Stimulated activated CD8-positive, alpha-beta memory T cell treated with anti-CD3 and anti-CD28 coated beads, Interleukin-7, amount 100 ng/mL, for 1 hour (primary cell): ENCODE measurements at regions not wholly inside any gene's neighbourhood (a gene's known extent, or its start where the extent isn't known, plus 50 kb on each side); places are given as distances from the start of the nearest gene placed in this dataset.

Source experiments
- DNase-seq, 2 donors: peaks; one replicate each; pipeline ENCODE4 v3.0.0-alpha.2; 2020; ENCODE audit warnings: low read depth in 2 of 2

DNA sequence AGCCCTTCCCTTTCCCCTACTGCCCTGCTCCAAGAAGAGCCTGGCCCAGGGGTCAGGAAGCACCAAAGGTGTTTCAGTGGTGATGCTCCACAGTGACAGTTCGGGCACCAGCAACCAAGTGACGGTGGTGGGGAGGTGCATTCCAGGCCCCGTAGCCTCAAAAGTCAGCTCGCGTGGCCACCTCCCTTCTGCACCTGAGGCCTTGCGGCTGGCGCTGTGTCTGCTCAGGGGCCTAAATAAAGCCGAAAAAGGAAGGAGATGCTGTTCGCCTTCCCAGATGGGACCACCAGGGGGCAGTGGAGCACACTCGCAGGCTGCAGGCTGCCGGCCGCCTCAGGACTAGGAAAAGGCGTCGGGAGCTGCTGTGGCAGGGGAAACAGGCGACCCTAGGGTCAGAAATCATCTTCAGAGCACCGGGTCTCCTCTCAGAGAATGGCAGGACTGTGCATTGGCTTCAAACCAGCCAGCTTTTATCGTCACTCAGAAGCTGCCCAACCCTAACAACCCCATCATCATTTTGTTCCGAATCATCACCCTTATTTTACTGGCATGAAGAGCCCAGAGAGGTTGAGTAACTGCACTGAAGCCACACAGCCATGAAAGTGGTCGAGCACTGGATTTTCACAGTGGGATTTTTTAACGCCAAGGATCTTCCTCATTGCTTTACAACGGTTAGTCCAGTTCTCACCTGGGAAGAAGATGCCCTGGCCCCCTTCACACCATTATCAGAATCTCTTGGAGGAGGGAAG, 213.0 kb upstream of the CELF4 start:
- no peak for DNase-seq

DNA sequence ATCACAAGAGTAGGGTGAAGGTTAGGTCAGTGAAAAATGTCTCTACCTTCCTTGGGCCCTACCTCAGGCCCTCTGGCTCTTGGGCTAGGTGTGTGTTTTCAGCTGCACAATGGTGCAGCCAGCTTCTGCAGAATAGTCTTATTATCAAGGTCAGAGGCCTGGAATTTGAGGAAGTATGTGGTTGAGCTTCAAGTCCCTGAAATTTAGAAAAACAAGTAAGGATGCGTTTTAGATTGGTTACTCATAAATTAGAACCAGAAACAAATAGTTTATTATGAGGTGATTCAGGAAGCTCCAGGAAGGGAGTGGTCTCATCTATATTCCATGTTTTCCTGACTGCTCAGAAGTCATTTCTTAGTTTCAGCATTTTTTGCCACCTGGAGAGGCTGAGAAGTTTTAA, 204.2 kb upstream of the CELF4 start:
- no peak for DNase-seq

DNA sequence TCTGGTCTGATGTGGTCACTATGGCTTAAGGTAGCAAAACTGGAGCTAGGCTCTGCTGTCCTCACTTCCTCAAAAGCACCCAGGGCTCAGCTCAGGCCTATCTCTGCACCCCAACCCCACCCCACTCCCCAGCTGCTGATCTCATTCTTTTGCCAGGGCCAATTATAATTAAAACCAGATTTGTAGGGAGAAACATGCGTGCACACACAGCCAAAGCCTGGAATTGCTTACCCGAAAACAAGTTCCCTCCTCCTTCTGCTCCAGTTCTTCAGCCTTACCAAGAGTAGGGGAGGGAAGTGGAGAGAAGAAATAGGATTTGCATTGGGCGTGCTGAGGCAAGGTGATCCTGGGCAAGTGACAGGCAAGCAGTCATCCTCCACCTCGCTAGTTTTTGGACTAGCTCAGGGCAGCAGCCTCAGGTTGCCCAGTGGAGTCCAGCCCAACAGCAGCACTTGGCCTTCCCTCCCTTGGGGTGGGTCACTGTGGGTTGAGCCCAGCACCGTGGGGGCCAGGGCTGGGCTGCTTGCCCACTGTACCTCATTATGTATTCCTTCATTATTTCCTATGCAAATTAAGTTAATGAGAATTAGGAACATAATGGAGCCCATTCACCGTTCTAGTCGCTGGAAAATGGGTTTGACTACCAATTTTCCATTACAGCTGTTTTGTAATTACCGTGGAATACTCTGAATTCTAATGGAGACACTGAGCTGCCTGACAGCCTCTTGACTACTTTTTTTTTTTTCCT, 199.1 kb upstream of the CELF4 start:
- DNase-seq = no peak

DNA sequence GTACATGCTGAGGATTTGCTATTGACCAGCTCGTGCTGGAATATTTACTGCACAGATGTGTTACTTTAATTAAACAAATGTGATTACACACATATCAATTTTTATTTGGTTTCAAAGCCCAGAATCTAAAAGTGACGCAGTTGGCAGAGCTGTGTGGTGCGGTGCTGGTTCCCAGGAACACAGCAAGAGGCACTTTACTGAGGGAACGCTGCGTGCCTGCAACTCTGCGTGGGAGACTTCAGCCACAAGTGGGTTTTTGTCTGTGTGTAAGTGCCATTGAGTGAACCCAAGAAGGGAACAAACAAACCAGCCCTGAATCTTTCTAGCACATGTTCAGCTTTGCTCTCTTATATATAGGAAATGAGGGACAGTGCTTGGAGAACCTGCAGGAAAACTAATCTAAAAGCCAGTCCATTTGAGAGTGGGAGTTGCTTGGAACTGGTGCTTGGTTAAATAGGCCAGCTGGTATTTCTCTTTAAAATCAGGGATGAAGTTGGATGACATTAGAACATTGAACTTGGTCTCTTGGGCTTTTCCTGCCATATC, 196.6 kb upstream of the CELF4 start:
- no peak for DNase-seq

DNA sequence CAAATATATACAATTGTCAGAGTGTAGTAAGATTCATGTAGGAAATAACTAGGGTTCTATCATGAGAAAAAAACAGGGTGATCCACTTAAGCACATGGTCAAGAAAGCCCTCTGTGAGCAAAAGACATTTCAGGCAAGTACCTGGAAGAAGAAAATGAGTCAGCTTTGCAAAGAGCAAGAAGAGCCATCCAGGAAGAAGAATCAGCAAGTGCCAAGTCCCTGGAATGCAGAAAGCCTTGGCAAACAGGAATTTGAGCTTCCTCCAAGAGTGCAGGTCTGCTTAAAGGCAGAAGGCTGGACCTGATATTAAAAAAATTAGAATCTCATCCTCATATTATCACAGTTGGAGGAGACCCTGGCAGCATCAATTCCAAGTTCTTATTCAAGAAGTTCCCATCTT, 188.5 kb upstream of the CELF4 start:
- DNase-seq = no peak

DNA sequence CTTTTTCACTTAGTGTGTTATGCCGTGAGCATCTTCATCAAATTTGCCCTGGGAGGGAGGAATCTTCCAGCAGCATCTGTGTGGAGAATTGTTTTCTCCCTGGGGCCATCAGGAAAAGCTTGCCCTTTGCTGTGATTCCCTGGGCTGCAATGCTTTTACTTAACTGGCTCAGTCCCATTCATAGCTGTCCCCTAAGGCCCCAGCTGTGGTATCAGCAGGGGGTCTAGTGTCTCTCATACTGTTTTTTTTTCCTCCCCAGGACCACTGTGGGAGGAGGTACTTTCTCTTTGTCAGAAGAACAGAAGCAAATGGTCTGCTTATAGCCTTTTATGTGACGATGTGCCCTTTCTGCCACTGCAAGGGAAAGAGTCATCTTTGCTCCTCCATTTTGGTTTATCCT, 176.8 kb upstream of the CELF4 start:
- no peak for DNase-seq

DNA sequence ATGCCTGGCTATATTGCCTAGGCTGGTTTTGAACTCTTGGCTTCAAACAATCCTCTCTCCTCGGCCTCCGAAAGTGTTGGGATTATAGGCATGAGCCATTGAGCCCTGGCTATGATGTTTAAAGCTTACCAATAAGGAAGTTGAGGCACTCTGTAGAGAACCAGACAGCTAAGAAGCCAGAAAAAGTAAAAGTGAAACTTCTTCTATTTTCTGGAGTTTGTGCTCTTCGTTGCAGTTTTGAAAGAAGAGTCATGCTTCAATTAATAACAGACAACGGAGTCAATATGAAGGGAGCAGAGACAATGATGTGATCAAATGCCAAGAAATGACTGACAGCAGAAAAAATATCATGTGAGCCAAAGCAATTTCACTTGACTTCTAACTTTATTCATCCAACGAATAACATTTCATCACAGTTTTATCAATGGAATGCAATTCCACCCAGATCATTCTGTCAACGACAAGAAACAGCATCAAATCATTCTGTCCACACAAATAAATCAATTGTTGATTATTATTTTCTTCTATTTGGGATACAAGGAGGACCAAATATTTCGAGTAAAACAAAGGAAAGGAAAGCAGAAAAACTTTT, 175.5 kb upstream of the CELF4 start:
- DNase-seq = no peak

DNA sequence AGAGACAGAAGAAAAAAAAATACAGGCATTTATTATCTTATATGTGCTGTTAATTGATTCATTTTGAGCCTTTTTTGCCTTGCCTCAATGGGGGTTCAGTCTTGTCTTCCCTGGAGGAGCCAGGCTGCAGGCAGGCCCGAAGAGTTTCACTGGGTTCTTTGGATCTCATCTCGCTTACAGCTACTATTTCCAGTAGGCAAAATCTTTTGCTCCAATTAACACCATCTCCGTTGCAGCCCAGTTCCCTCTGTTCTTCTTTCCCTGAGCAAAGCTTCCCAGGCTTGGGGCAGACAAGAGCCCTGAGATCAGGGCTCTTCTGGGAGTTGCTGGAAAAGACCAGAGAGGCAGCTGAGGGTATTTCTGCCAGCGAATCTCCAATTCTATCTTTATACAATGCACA, 168.8 kb upstream of the CELF4 start:
- DNase-seq = no peak

DNA sequence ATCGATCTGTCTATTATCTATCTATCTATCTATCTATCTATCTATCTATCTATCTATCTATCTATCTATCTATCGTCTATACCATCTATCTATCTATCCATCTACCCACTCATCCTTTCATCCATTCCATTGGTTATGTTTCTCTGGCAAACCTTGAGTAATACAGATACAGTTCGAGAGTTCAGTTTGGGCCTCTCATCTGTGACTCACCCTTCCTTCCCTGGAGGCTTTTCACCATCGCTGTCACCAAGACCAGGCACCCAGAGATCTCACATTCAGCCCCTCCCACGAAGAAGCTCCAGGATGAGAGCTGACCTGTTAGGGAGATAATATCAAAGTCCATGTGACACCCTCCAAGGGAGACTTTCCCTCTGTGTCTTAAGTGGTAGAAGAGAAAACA, 164.1 kb upstream of the CELF4 start:
- DNase-seq = no peak

DNA sequence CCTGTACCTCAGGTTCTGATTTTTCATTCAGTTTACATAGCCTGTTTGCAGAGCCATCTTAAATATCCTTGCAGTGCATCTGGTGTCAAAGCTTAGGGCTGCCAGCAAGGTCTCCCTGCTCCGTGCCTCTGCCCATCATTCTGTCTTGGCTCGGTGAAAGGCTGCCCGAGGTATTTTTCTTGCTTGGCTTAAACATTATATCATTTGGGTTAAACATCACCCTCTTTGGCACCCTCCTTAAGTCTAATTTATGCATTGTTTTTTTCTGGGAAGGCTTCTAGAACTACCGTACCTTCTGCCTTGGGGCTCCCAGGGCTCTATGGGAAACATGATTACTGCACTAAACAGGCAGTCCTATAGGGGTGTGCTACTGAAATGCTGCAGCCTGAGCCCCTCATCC, 158.6 kb upstream of the CELF4 start:
- no peak for DNase-seq

DNA sequence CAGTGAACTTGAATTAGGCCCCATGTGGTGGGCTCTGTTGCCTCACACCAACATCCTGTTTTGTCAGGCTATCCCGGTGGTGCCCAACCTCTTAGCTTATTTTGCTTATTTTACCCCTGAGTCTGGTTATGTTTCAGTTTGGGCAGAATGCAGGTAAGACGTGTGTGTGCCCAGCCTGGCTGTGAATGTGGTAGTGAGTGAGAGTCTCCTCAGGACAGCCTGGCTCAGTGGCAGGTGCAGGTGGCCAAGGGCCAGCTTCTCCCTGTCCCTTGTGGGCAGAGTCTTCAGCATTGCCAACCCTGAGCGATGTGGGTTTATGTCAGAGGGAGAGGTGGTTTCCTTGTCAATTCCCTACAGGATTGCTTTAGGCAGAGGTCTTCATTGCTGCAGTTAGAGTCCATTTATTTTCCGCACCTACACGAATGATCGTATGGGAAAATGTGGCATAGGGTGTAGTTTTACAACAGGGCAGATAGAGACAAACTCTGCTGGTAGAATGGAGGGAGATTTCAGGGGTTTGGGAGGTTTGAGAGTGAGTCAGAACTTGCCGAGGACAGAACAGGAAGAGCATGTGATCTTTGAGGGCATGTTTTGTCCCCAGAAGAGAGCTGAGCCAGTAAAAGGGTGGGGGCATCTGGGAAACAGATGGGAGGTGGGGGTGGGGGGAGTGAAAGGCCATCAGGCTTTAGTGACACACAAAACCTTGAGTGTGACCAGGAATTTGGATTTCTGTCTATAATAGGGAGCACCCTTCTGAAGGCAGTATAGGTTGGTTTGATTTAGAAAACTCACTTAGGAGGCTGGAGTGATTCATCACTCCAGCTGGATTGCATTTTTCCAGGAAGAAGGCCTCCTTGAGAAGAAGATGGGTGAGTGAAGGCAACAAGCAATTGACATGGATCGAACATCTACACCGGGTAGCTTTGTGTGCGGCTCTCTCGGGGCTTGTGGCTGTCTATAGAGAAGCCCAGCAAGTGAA, 156.2 kb upstream of the CELF4 start:
- no peak for DNase-seq

DNA sequence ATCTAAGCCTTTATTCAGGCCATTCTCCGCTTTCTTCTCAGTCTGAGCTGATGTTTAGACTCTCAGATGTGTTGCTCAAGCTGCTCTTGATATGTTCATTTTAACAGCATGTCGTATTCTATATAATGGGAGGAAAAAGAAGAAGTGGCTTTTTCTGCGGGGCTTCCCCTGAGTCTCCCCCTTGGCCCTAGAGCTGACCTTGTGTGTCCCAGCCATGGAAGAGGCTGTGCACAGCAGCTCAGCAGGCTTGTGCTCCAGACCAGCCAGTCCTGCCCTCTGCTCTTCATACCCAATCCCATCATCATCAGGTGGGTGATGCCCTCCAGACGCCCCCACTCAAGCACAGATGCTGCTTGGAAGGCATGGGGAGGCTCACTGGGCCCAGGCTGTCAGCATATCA, 155.1 kb upstream of the CELF4 start:
- DNase-seq = no peak

DNA sequence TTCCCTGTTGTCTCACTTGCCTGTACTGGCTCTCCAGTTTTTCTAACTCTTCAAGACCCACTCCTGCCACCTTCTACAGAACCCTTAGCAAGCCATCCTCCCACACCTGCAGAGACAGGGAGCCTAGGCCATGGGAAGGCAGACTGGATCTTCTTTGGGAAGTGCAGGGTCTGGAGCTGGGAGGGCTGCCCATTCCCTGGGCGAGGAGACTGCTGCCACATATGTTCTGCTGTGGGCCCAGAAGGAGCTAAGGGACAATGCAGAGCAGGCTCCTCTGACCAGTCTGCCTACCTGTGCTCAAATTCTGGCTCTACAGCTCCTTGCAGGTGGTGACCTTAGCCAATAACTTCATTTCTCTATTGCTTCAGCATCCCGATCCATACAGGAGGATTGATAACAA, 152.1 kb upstream of the CELF4 start:
- DNase-seq = no peak

DNA sequence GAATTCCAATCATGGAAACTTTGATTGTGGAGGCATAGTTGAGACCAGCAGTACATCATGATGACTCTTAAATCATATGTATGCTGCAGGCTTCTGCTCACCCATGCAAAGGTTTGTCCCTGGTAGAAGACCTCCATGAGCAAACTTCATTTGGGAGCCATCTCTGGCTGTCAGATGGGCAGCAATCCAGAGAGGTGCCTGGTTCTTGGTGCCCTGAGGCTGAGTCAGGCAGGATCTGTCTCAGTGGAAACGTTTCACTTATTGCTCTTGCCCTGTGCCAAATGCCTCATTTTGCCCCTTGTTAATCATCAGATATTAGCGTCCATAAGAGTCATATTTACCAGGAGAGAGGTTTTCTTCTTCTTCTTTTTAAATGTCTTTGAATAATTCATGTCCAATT, 151.5 kb upstream of the CELF4 start:
- no peak for DNase-seq

DNA sequence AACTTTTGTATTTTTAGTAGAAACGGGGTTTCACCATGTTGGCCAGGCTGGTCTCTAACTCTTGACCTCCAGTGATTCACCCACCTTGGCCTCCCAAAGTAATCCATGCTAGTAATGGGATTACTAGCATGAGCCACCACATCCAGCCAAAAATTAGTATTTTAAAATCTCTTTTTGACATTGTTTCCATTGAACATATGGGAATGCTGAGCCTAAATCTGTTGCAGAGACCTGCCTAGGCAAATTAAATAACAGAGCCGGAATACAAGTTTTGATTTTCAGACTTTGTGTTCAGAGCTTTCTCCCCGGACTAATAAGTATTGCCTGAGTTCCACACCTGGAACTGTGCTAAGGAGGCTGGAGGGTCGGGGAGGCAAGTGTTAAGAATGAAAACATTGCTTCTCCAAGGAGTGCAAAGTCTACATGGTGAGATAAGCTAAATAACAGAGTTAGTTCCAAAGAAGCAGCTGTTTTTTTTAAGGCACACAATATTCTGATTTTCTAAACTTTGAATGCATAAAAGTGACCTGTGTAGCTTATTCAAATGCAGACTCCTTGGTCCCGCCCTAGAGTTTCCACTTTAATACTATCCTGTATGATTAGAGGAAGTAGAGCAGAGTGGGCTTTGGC, 150.6 kb upstream of the CELF4 start:
- DNase-seq = no peak

DNA sequence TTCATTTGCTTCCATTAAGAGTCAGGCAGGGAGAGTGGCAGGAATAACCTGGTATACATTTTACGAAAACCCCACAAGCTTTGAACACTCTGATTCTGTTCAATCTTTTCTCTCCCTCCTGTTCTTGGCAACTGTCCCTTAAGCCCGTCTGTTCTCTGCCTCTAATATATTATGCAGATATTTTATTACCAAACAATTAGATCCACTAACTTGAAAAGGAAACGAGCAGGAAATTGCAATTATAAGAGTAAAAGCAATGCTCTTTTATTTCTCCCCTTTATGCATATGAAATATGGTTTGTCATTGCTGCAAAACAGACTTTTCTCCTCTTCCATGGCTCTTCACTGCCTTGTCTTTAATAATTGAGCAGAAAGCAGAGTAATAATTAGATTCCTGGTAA, 149.1 kb upstream of the CELF4 start:
- no peak for DNase-seq

DNA sequence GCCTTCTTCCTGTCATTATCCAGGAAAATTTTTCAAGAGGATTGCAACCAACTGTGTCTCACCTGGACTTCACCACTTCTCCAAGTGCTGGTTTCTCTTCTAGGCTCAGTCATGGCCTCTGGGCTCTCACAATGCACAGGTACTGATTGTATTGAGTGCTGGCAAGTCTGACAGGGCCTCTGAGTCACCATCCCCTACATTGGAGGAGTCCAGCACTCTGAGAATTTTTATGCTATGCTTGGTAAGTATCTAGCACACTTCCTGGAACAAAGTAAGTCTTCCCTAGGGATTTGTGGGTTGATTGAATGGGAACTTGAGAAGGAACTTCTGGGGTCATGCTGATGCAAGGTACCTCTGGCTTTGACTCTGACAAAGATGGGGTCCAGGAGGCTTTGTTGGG, 147.2 kb upstream of the CELF4 start:
- no peak for DNase-seq

DNA sequence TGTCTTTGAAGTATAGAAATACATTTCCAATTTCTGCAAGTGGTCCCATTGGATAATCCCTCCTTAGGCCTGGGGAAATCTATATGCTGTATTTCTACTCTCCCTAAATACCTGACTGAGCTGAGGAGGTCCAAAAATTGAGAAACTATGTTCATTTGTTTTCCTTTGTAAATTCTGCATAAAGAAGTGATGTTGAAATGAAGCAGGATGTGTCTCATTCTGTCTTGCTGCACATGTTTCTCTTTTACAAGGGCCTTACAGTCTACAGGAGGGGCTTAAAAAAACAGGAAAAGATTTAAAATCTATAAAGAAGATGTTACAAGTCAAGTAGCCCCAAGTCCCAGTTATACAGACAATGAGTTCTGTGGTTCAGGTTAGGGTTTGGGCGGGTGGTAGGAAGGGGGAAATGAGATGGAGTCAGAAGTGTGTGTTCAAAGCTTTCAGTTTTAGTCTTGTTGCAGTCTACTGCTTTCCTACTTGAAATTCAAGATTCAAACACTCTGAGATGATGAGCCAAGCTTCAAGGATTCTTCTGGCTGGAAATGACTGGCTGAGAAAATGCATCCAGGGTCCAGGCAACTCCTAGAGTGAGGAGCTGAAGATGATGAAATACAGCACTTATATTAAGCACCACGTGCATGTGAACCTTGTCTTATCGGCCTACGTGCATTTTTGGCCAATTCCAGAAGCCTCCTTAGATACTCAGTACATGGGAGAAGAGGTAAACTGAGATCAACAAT, 146.3 kb upstream of the CELF4 start:
- no peak for DNase-seq

DNA sequence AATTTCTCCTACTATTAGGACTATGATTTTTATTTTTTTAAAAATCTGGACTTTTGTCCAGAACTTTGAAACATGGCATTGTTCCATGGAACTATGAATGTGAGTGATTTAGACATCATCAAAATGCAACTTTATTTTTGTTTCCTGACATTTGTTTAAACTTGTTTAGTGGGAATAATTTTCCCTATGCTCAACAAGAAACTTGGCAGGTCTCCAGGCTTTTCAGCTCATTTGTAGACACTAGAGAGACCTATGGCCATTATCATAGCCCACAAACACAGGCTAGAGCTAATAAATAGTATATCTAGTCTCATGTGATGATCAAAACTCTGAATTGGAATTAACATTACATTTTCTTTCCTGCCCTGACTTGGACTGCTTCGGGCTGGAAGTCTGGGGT, 145.1 kb upstream of the CELF4 start:
- DNase-seq = no peak

DNA sequence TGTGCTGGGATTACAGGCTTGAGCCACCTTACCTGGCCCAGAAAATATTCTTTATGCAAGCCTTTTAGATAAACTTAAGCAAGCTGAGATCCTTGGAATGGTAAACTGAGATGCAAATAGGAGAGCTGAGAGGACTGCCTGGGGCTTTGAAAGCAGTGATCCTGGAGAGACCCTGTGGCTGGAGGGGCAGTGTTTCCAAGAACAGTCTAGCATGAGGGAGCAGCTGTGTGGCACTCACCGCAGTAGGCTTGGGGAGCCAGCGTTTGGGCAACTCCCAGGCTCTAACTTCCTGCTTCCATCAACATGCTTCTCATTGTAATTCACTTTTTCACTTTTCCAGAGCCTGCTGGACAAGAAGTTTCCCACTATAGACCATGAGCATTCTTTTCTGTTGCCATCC, 144.1 kb upstream of the CELF4 start:
- no peak for DNase-seq

DNA sequence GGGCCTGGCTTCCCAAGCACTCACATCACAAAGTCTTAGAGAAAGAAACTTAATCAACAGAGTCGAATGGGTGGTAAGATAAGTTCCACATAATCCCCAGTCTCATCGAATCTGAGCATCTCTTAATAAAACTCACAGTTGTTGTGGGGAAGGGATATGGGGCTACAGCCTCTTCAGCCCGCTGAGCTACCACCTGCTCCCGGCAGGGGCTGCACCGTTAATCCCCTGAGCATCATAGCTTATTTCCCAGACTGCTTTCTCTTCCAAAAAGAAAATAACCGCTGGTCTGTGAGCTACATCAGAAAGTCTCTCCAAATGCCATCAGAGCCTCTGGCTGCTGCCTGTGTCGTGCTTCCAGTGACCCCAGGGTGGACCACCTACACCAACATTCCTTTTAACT, 139.4 kb upstream of the CELF4 start:
- no peak for DNase-seq
